Caco-2 (cell line): ENCODE measurements at regions not wholly inside any gene's neighbourhood (a gene's known extent, or its start where the extent isn't known, plus 50 kb on each side); places are given as distances from the start of the nearest gene placed in this dataset.

Experiments
- BruUV-seq: library from RNA; stranded (reverse); fragments of 400-500 nt; replicated peaks from 2 replicates; lab custom pipeline; 2021; lab: Mats Ljungman, UMichigan
- CTCF ChIA-PET: fragments of 300-600 bp; sonication (Branson Sonifier 250); formaldehyde crosslinking; loops from one replicate; lab custom pipeline; 2022; ENCODE audit warnings: antibody characterized with exemption; lab: Charles Lee
- POLR2A ChIA-PET: fragments of 300-600 bp; sonication (Branson Sonifier 250); formaldehyde crosslinking; loops from one replicate; lab custom pipeline; 2022; ENCODE audit warnings: antibody characterized with exemption; lab: Charles Lee
- DNase-seq, 2 experiments: peaks; one replicate each; pipeline versions ENCODE4 v3.0.0 to v3.0.0-alpha.2; 2020 to 2022
- H3K27me3 ChIP-seq: replicated peaks from 2 replicates; pipeline ENCODE4 v1.6.0; 2011; ENCODE audit warnings: low read length; ENCODE audit not compliant: control insufficient read depth, insufficient read depth
- H3K36me3 ChIP-seq: 2 replicates; pipeline ENCODE4 v1.5.1; 2011; ENCODE audit warnings: low read length; ENCODE audit not compliant: control insufficient read depth, insufficient read depth
- H3K4me1 ChIP-seq: fragments of 250-450 bp; sonication (Bioruptor Pico); 2 replicates; pipeline ENCODE4 v1.5.1; 2020; ENCODE audit warnings: mild to moderate bottlenecking
- H3K4me3 ChIP-seq: 2 replicates; pipeline ENCODE4 v1.5.1; 2011; ENCODE audit warnings: low read depth, mild to moderate bottlenecking, control low read depth, low read length
- H3K9me3 ChIP-seq: fragments of 250-450 bp; sonication (Bioruptor Pico); 2 replicates; pipeline ENCODE4 v1.5.1; 2020; ENCODE audit warnings: mild to moderate bottlenecking, moderate library complexity
- H3K27ac Mint-ChIP-seq: one replicate; pipeline ENCODE4 v1.8.0; 2022; ENCODE audit warnings: mixed read lengths; ENCODE audit not compliant: unreplicated experiment
- H3K27me3 Mint-ChIP-seq: one replicate; pipeline ENCODE4 v1.8.0; 2022; ENCODE audit warnings: mixed read lengths; ENCODE audit not compliant: insufficient read depth, unreplicated experiment
- H3K36me3 Mint-ChIP-seq: one replicate; pipeline ENCODE4 v1.8.0; 2022; ENCODE audit warnings: mild to moderate bottlenecking, mixed read lengths; ENCODE audit not compliant: insufficient read depth, unreplicated experiment
- H3K4me1 Mint-ChIP-seq: one replicate; pipeline ENCODE4 v1.8.0; 2022; ENCODE audit warnings: low read depth, mixed read lengths; ENCODE audit not compliant: unreplicated experiment
- H3K4me3 Mint-ChIP-seq: one replicate; pipeline ENCODE4 v1.8.0; 2022; ENCODE audit warnings: mild to moderate bottlenecking, moderate library complexity, mixed read lengths; ENCODE audit not compliant: unreplicated experiment
- H3K9me3 Mint-ChIP-seq: one replicate; pipeline ENCODE4 v1.8.0; 2022; ENCODE audit warnings: mixed read lengths; ENCODE audit not compliant: unreplicated experiment
- CTCF ChIP-seq, 2 experiments: fragments of 200-600 bp in 1 of 2; IDR thresholded peaks; 1 replicate in 1 of 2; 2 replicates in 1 of 2; pipeline versions ENCODE4 v1.5.1 to v1.8.0; 2011 to 2022; ENCODE audit warnings: antibody characterized with exemption in 1 of 2, control low read depth in 1 of 2, inconsistent platforms in 1 of 2, low read depth in 1 of 2, low read length in 1 of 2, mild to moderate bottlenecking in 1 of 2, moderate library complexity in 1 of 2; ENCODE audit not compliant: insufficient read depth in 1 of 2, severe bottlenecking in 1 of 2, unreplicated experiment in 1 of 2
- intact Hi-C: fragments of 100-400 bp; cut with micrococcal nuclease; formaldehyde crosslinking; loops from one replicate; pipeline ENCODE4 v1.10.0; 2022; ENCODE audit not compliant: unreplicated experiment

GRCh38 chr7:101719123-101719470, 90.0 kb upstream of the MYL10 start:
- H3K4me1 ChIP-seq = peaks cover 12% of the 10 kb centered on the region
- intact Hi-C loops = no loop called here
- H3K4me3 ChIP-seq = no peak overlapping the region
- Mint-ChIP-seq H3K27me3 (no peaks in the 10 kb centered on the region), H3K4me3 (no peak overlapping the region), H3K9me3 (peaks cover 9% of the 10 kb centered on the region), H3K4me1 (peaks cover 12% of the 10 kb centered on the region), H3K27ac (no peak overlapping the region), H3K36me3 (no peaks in the 10 kb centered on the region)
- POLR2A ChIA-PET = no interaction called here
- CTCF ChIA-PET = interaction anchor here (1.2 kb wide), 1 partner anchor 11 kb away, joined by 4 read pairs; no protein-coding TSS in a partner anchor
- H3K27me3 ChIP-seq = no peaks in the 10 kb centered on the region
- no peaks in the 10 kb centered on the region for H3K36me3 ChIP-seq
- no TSS peak for BruUV-seq
- no peak for TF ChIP-seq CTCF (IDR thresholded peaks at IDR 0.05; ENCODE audit: insufficient read depth in 1 of 2, low read depth in 1 of 2, low read length in 1 of 2, severe bottlenecking in 1 of 2, unreplicated experiment in 1 of 2)
- no peaks in the 10 kb centered on the region for H3K9me3 ChIP-seq
- DNase-seq = no peak

DNA sequence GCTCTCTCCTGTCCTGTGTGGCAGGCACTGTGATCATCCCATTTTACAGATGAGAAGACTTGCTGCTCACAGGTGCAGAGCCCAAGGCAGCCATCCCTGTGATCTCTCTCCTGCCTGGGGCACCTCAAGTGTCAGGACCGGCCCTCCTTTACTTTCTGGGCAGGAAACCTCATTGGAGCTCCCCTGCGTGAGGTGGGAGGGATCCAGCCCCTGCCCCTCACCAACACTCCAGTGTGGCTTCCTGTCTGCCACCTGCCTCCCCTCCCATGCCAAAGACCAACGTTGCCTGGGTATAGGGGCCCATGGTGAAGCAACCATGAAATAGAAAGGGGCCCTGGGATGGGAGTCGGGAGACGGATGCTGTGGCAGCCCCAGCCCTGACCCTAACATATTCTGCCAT, 91.2 kb upstream of the MYL10 start:
- Histone ChIP-seq H3K36me3 (no peaks in the 10 kb centered on the region), H3K4me1 (peaks cover 12% of the 10 kb centered on the region), H3K4me3 (no peak overlapping the region), H3K9me3 (no peaks in the 10 kb centered on the region), H3K27me3 (no peaks in the 10 kb centered on the region)
- Mint-ChIP-seq H3K9me3 (peaks cover 9% of the 10 kb centered on the region), H3K4me1 (peaks cover 12% of the 10 kb centered on the region), H3K27me3 (no peaks in the 10 kb centered on the region), H3K27ac (no peak overlapping the region), H3K36me3 (no peaks in the 10 kb centered on the region), H3K4me3 (no peak overlapping the region)
- no TSS peak for BruUV-seq
- intact Hi-C loops = no loop called here
- no peak for DNase-seq
- POLR2A ChIA-PET = no interaction called here
- CTCF ChIA-PET = no interaction called here
- TF ChIP-seq CTCF (IDR thresholded peaks at IDR 0.05; ENCODE audit: insufficient read depth in 1 of 2, low read depth in 1 of 2, low read length in 1 of 2, severe bottlenecking in 1 of 2, unreplicated experiment in 1 of 2) = no peak

DNA sequence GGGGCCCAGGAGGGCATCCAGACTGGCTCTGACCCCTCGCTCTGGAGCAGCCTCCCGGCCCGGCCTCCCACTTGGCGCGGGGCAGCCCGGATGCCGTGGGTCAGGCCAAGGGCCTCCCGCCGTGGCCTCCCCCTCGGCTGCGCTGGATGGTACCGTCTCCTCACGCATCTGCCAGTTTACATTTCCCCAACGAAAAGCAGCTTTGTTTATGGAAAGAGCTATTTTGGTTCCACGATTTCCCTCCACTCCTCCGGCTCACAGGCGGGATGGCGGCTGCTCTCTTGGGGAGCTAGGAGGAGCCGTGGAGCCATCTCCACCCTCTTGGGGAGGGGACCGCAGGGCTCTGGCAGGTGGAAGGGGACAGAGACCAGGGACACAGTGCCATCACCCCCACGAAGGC, 93.2 kb upstream of the MYL10 start:
- Mint-ChIP-seq H3K27ac (no peak overlapping the region), H3K9me3 (peaks cover 9% of the 10 kb centered on the region), H3K4me1 (peaks cover 12% of the 10 kb centered on the region), H3K27me3 (no peaks in the 10 kb centered on the region), H3K4me3 (no peak overlapping the region), H3K36me3 (no peaks in the 10 kb centered on the region)
- H3K36me3 ChIP-seq = no peaks in the 10 kb centered on the region
- intact Hi-C loops = no loop called here
- ChIA-PET CTCF (no interaction called here), POLR2A (no interaction called here)
- H3K4me3 ChIP-seq = no peak overlapping the region
- H3K27me3 ChIP-seq = no peaks in the 10 kb centered on the region
- no TSS peak for BruUV-seq
- DNase-seq = no peak
- H3K4me1 ChIP-seq = peaks cover 12% of the 10 kb centered on the region
- TF ChIP-seq CTCF (IDR thresholded peaks at IDR 0.05; ENCODE audit: insufficient read depth in 1 of 2, low read depth in 1 of 2, low read length in 1 of 2, severe bottlenecking in 1 of 2, unreplicated experiment in 1 of 2) = no peak
- H3K9me3 ChIP-seq = no peaks in the 10 kb centered on the region
